IMR-90 (cell line): ENCODE measurements at regions not wholly inside any gene's neighbourhood (a gene's known extent, or its start where the extent isn't known, plus 50 kb on each side); places are given as distances from the start of the nearest gene placed in this dataset.

Experiments used
- ATAC-seq: fragments of 200-7000 bp; cut with Tn5 transposase; 2 replicates; pipeline ENCODE4 v1.9.1; 2020; ENCODE audit warnings: low read depth, mild to moderate bottlenecking, moderate library complexity
- BruUV-seq: library from RNA; stranded (reverse); fragments of 400-500 nt; replicated peaks from 2 replicates; lab custom pipeline; 2021; lab: Mats Ljungman, UMichigan
- CTCF ChIA-PET: fragments of 300-600 bp; formaldehyde crosslinking; extraction: SDS; loops from one replicate; lab custom pipeline; 2021; ENCODE audit warnings: antibody characterized with exemption; lab: Yijun Ruan, JAX
- POLR2A ChIA-PET: fragments of 300-600 bp; sonication (Branson Sonifier 250); formaldehyde crosslinking; loops from one replicate; lab custom pipeline; 2022; ENCODE audit warnings: antibody characterized with exemption; ENCODE audit not compliant: unreplicated experiment; lab: Charles Lee
- DNase-seq: peaks from one replicate; pipeline ENCODE4 v3.0.0; 2013
- H2AFZ ChIP-seq: replicated peaks from 2 replicates; pipeline ENCODE3; 2013; ENCODE audit warnings: low read length, mild to moderate bottlenecking; ENCODE audit not compliant: poor library complexity
- H2AK5ac ChIP-seq: 2 replicates; pipeline ENCODE4 v1.6.1; 2013; ENCODE audit warnings: low read depth, low read length, inconsistent platforms
- H2AK9ac ChIP-seq: replicated peaks from 2 replicates; pipeline ENCODE3; 2013; ENCODE audit warnings: mild to moderate bottlenecking, low read depth, low read length, moderate library complexity; ENCODE audit not compliant: poor library complexity
- H2BK120ac ChIP-seq: 2 replicates; pipeline ENCODE4 v1.6.1; 2013; ENCODE audit warnings: low read depth, low read length, inconsistent platforms
- H2BK15ac ChIP-seq: 3 replicates; pipeline ENCODE4 v1.6.1; 2013; ENCODE audit warnings: low read depth, low read length, inconsistent platforms
- H2BK20ac ChIP-seq: 2 replicates; pipeline ENCODE4 v1.6.1; 2013; ENCODE audit warnings: low read depth, mild to moderate bottlenecking, inconsistent platforms, low read length, moderate library complexity
- H2BK5ac ChIP-seq: 2 replicates; pipeline ENCODE4 v1.6.1; 2013; ENCODE audit warnings: mild to moderate bottlenecking, low read depth, low read length, inconsistent platforms; ENCODE audit not compliant: poor library complexity, severe bottlenecking
- H3K14ac ChIP-seq: replicated peaks from 2 replicates; pipeline ENCODE4 v1.6.1; 2013; ENCODE audit warnings: low read depth, low read length, inconsistent platforms
- H3K18ac ChIP-seq: 2 replicates; pipeline ENCODE4 v1.6.1; 2013; ENCODE audit warnings: low read depth, low read length, control low read depth
- H3K23ac ChIP-seq: 2 replicates; pipeline ENCODE4 v1.6.1; 2013; ENCODE audit warnings: low read depth, low read length, inconsistent platforms
- H3K27ac ChIP-seq: 2 replicates; pipeline ENCODE4 v1.5.1; 2013; ENCODE audit warnings: mild to moderate bottlenecking, control low read depth, low read length; ENCODE audit not compliant: insufficient read depth
- H3K27me3 ChIP-seq: 2 replicates; pipeline ENCODE4 v1.6.1; 2013; ENCODE audit warnings: low read length; ENCODE audit not compliant: control insufficient read depth, insufficient read depth
- H3K36me3 ChIP-seq: 2 replicates; pipeline ENCODE4 v1.6.1; 2013; ENCODE audit warnings: low read length, mixed read lengths; ENCODE audit not compliant: control insufficient read depth, insufficient read depth
- H3K4ac ChIP-seq: 2 replicates; pipeline ENCODE4 v1.6.1; 2013; ENCODE audit warnings: low read depth, low read length, inconsistent platforms
- H3K4me1 ChIP-seq: 2 replicates; pipeline ENCODE4 v1.6.1; 2013; ENCODE audit warnings: low read length, mixed read lengths; ENCODE audit not compliant: control insufficient read depth, insufficient read depth
- H3K4me2 ChIP-seq: 2 replicates; pipeline ENCODE4 v1.6.1; 2013; ENCODE audit warnings: low read depth, mild to moderate bottlenecking, control low read depth, low read length, moderate library complexity
- H3K4me3 ChIP-seq: 2 replicates; pipeline ENCODE4 v1.5.1; 2013; ENCODE audit warnings: low read depth, mild to moderate bottlenecking, control low read depth, low read length, moderate library complexity; ENCODE audit not compliant: insufficient read depth
- H3K56ac ChIP-seq: 2 replicates; pipeline ENCODE4 v1.6.1; 2013; ENCODE audit warnings: low read length, inconsistent platforms; ENCODE audit not compliant: insufficient read depth; ENCODE audit errors: extremely low read depth
- H3K79me1 ChIP-seq, 2 experiments: 2 replicates each; pipeline ENCODE4 v1.6.1; 2013; ENCODE audit warnings: low read length in 2 of 2, inconsistent platforms in 1 of 2, low read depth in 1 of 2
- H3K9ac ChIP-seq: 2 replicates; pipeline ENCODE4 v1.6.1; 2013; ENCODE audit warnings: low read depth, low read length, control low read depth
- H3K9me1 ChIP-seq: 2 replicates; pipeline ENCODE4 v1.6.1; 2013; ENCODE audit warnings: low read length, inconsistent platforms; ENCODE audit not compliant: insufficient read depth
- H3K9me3 ChIP-seq: 2 replicates; pipeline ENCODE4 v1.6.1; 2013; ENCODE audit warnings: low read length; ENCODE audit not compliant: control insufficient read depth, insufficient read depth
- H4K20me1 ChIP-seq: 2 replicates; pipeline ENCODE4 v1.6.1; 2013; ENCODE audit warnings: low read length, inconsistent platforms; ENCODE audit not compliant: insufficient read depth
- H4K5ac ChIP-seq: 2 replicates; pipeline ENCODE4 v1.6.1; 2013; ENCODE audit warnings: mild to moderate bottlenecking, low read depth, low read length, control low read depth
- H4K8ac ChIP-seq, 2 experiments: 2 replicates each; pipeline ENCODE4 v1.6.1; 2013; ENCODE audit warnings: low read depth in 2 of 2, low read length in 2 of 2, control low read depth in 1 of 2, inconsistent platforms in 1 of 2
- H4K91ac ChIP-seq: 2 replicates; pipeline ENCODE4 v1.6.1; 2013; ENCODE audit warnings: low read depth, low read length, inconsistent platforms; ENCODE audit not compliant: insufficient read depth
- BHLHE40 ChIP-seq: fragments of 150-350 bp; IDR thresholded peaks from 2 replicates; pipeline ENCODE4 v1.6.1; 2016; ENCODE audit warnings: mild to moderate bottlenecking, low read depth, low read length
- CEBPB ChIP-seq: IDR thresholded peaks from 2 replicates; pipeline ENCODE4 v1.6.1; 2012; ENCODE audit warnings: low read depth, low read length, improper control_type of control experiment
- CHD1 ChIP-seq: IDR thresholded peaks from 2 replicates; pipeline ENCODE4 v1.6.1; 2012; ENCODE audit warnings: low read depth, low read length, improper control_type of control experiment
- MXI1 ChIP-seq: IDR thresholded peaks from 2 replicates; pipeline ENCODE4 v1.6.1; 2012; ENCODE audit warnings: low read depth, mild to moderate bottlenecking, low read length, moderate library complexity, borderline replicate concordance
- WGBS, 2 experiments: methylation state at CpG; one replicate each; pipeline versions ENCODE4 v1.1.5 to v1.1.7; 2013; ENCODE audit warnings: missing lambda C conversion rate in 2 of 2; ENCODE audit not compliant: insufficient read length in 1 of 2; ENCODE audit errors: extremely low coverage in 2 of 2; 5-methylcytosine and 5-hydroxymethylcytosine counted together
- dilution Hi-C: fragments of 300-500 bp; cut with HindIII; formaldehyde crosslinking; loops from one replicate; pipeline ENCODE4 v1.14.3; 2018; ENCODE audit warnings: low sequenced_read_pairs; ENCODE audit not compliant: unreplicated experiment
- in situ Hi-C: fragments of 300-500 bp; cut with MboI; formaldehyde crosslinking; loops from 3 replicates; pipeline ENCODE4 v1.14.3; 2019; ENCODE audit warnings: low sequenced_read_pairs, inconsistent platforms, mixed read lengths
- intact Hi-C: fragments of 100-400 bp; cut with micrococcal nuclease; formaldehyde crosslinking; loops from 2 replicates; pipeline ENCODE4 v1.10.0; 2022

GRCh38 chr6:8321671-8322404 lies 113.5 kb downstream of the SLC35B3 start:
- no peak overlapping the region for H2AFZ ChIP-seq
- no peaks in the 10 kb centered on the region for H4K20me1 ChIP-seq
- DNase-seq (no peak), ATAC-seq (no peak)
- no peaks in the 10 kb centered on the region for H3K9me1 ChIP-seq
- H2BK15ac ChIP-seq, result no peak overlapping the region
- H2BK20ac ChIP-seq, result no peak overlapping the region
- ChIA-PET POLR2A (no interaction called here), CTCF (no interaction called here)
- no peak overlapping the region for H3K4me2 ChIP-seq
- dilution Hi-C loops, result no loop called here
- in situ Hi-C loops, result no loop called here
- H3K18ac ChIP-seq, result no peak overlapping the region
- H3K9me3 ChIP-seq, result peaks cover 11% of the 10 kb centered on the region; the same call in 1 of the 2 replicates
- no peak overlapping the region for H2AK9ac ChIP-seq
- H3K4me1 ChIP-seq, result no peaks in the 10 kb centered on the region
- H3K23ac ChIP-seq, result no peak overlapping the region
- intact Hi-C loops, result no loop called here
- H3K79me1 ChIP-seq, result no peaks in the 10 kb centered on the region
- no peaks in the 10 kb centered on the region for H3K36me3 ChIP-seq
- no peaks in the 10 kb centered on the region for H3K27me3 ChIP-seq
- no peak overlapping the region for H2AK5ac ChIP-seq
- no peak overlapping the region for H3K4me3 ChIP-seq
- H4K8ac ChIP-seq, result no peak overlapping the region
- no peak for TF ChIP-seq MXI1
- TF ChIP-seq CEBPB, result no peak
- no peak for TF ChIP-seq BHLHE40
- TF ChIP-seq CHD1, result no peak
- no peak overlapping the region for H2BK5ac ChIP-seq
- H3K27ac ChIP-seq, result no peak overlapping the region
- no peak overlapping the region for H3K9ac ChIP-seq
- BruUV-seq, result no TSS peak
- H4K91ac ChIP-seq, result no peak overlapping the region
- H3K56ac ChIP-seq, result no peak overlapping the region
- no peak overlapping the region for H4K5ac ChIP-seq
- H2BK120ac ChIP-seq, result no peak overlapping the region
- H3K14ac ChIP-seq, result no peak overlapping the region
- H3K4ac ChIP-seq, result no peak overlapping the region
- no CpG with 5 or more reads among the region's 3 CpGs for WGBS, 2 experiments
